ENCODE measurements at regions not wholly inside any gene's neighbourhood (a gene's known extent, or its start where the extent isn't known, plus 50 kb on each side); places are given as distances from the start of the nearest gene placed in this dataset.

- DNase-seq: no peak
Observed at GRCh38 chr10:75294031-75294437, 58.3 kb upstream of the COMTD1 start.

- DNase-seq: no peak
Observed at GRCh38 chr10:75293446-75293820, 57.7 kb upstream of the COMTD1 start.

- no peak for DNase-seq
Observed at GRCh38 chr10:75292794-75293445, 57.2 kb upstream of the COMTD1 start.

GRCh38 chr10:75291805-75292204, 56.0 kb upstream of the COMTD1 start:
- no peak for DNase-seq

- DNase-seq: no peak
Observed at GRCh38 chr10:75288140-75288711, 52.5 kb upstream of the COMTD1 start.

- no peak for DNase-seq
Observed at GRCh38 chr10:75287697-75288096, 51.9 kb upstream of the COMTD1 start.

GRCh38 chr10:75286901-75287300, 51.1 kb upstream of the COMTD1 start:
- DNase-seq: no peak
